ENCODE measurements at regions not wholly inside any gene's neighbourhood (a gene's known extent, or its start where the extent isn't known, plus 50 kb on each side); places are given as distances from the start of the nearest gene placed in this dataset.

- WGBS = 0% methylated on average over 1 of the region's 1 CpG
- DNase-seq (ENCODE audit: low read depth in 6 of 9, low spot score in 9 of 9) = no peak
- Histone ChIP-seq H3K27me3 (ENCODE audit: control insufficient read depth in 2 of 2, insufficient read depth in 1 of 2, low read length in 1 of 2) (no peaks in the 10 kb centered on the region), H3K36me3 (ENCODE audit: control insufficient read depth in 2 of 2, insufficient read depth in 2 of 2, low read length in 1 of 2) (no peaks in the 10 kb centered on the region), H3K4me1 (ENCODE audit: control insufficient read depth in 2 of 2, insufficient read depth in 2 of 2, low read length in 2 of 2) (no peaks in the 10 kb centered on the region), H3K4me3 (ENCODE audit: low read length in 2 of 2) (no peak overlapping the region), H3K9me3 (ENCODE audit: control insufficient read depth in 2 of 2, insufficient read depth in 1 of 2, low read length in 1 of 2) (no peaks in the 10 kb centered on the region), H3K27ac (ENCODE audit: low read depth in 1 of 2, low read length in 1 of 2) (no peak overlapping the region)
Observed at GRCh38 chr13:74927823-74928222, 554.1 kb downstream of the TBC1D4 start.

DNA sequence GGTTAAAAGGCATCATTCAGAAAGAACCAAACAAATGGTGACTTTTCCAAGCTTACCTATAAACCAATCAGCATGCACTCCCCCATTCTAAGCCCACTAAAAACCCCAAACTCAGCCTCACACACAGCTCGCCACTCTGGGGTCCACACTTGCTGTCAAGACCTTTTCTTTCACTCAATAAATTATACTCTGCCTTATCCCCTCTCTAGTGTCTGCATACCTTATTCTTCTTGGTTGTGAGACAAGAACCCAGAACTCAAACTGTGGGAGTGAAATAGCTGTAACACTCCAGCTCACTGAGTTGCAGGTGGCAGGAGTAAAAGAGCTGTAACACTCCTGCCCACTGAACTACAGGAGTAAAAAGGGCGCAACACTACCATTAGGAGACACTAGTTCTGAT, 559.0 kb downstream of the TBC1D4 start:
- Histone ChIP-seq H3K4me1 (ENCODE audit: control insufficient read depth in 2 of 2, insufficient read depth in 2 of 2, low read length in 2 of 2) (no peaks in the 10 kb centered on the region), H3K27ac (ENCODE audit: low read depth in 1 of 2, low read length in 1 of 2) (no peak overlapping the region), H3K9me3 (ENCODE audit: control insufficient read depth in 2 of 2, insufficient read depth in 1 of 2, low read length in 1 of 2) (no peaks in the 10 kb centered on the region), H3K36me3 (ENCODE audit: control insufficient read depth in 2 of 2, insufficient read depth in 2 of 2, low read length in 1 of 2) (no peaks in the 10 kb centered on the region), H3K4me3 (ENCODE audit: low read length in 2 of 2) (no peak overlapping the region), H3K27me3 (ENCODE audit: control insufficient read depth in 2 of 2, insufficient read depth in 1 of 2, low read length in 1 of 2) (no peaks in the 10 kb centered on the region)
- WGBS = 93% methylated on average over 2 of the region's 2 CpGs
- no peak for DNase-seq (ENCODE audit: low read depth in 6 of 9, low spot score in 9 of 9)

GRCh38 chr13:74921326-74921725, 560.6 kb downstream of the TBC1D4 start:
- Histone ChIP-seq H3K27ac (ENCODE audit: low read depth in 1 of 2, low read length in 1 of 2) (no peak overlapping the region), H3K36me3 (ENCODE audit: control insufficient read depth in 2 of 2, insufficient read depth in 2 of 2, low read length in 1 of 2) (no peaks in the 10 kb centered on the region), H3K4me3 (ENCODE audit: low read length in 2 of 2) (no peak overlapping the region), H3K9me3 (ENCODE audit: control insufficient read depth in 2 of 2, insufficient read depth in 1 of 2, low read length in 1 of 2) (no peaks in the 10 kb centered on the region), H3K4me1 (ENCODE audit: control insufficient read depth in 2 of 2, insufficient read depth in 2 of 2, low read length in 2 of 2) (no peaks in the 10 kb centered on the region), H3K27me3 (ENCODE audit: control insufficient read depth in 2 of 2, insufficient read depth in 1 of 2, low read length in 1 of 2) (no peaks in the 10 kb centered on the region)
- no peak for DNase-seq (ENCODE audit: low read depth in 6 of 9, low spot score in 9 of 9)

- no peaks in the 10 kb centered on the region for H3K4me1 ChIP-seq (ENCODE audit: control insufficient read depth in 2 of 2, insufficient read depth in 2 of 2, low read length in 2 of 2)
- no peaks in the 10 kb centered on the region for H3K9me3 ChIP-seq (ENCODE audit: control insufficient read depth in 2 of 2, insufficient read depth in 1 of 2, low read length in 1 of 2)
- no peak for DNase-seq (ENCODE audit: low read depth in 6 of 9, low spot score in 9 of 9)
- no peak overlapping the region for H3K4me3 ChIP-seq (ENCODE audit: low read length in 2 of 2)
- 45% methylated on average over 3 of the region's 3 CpGs for WGBS
- no peaks in the 10 kb centered on the region for H3K27me3 ChIP-seq (ENCODE audit: control insufficient read depth in 2 of 2, insufficient read depth in 1 of 2, low read length in 1 of 2)
- no peak overlapping the region for H3K27ac ChIP-seq (ENCODE audit: low read depth in 1 of 2, low read length in 1 of 2)
- H3K36me3 ChIP-seq (ENCODE audit: control insufficient read depth in 2 of 2, insufficient read depth in 2 of 2, low read length in 1 of 2) = no peaks in the 10 kb centered on the region
Observed at GRCh38 chr13:74920920-74921319, 561.0 kb downstream of the TBC1D4 start.

- H3K4me1 ChIP-seq (ENCODE audit: control insufficient read depth in 2 of 2, insufficient read depth in 2 of 2, low read length in 2 of 2) = no peaks in the 10 kb centered on the region
- no peaks in the 10 kb centered on the region for H3K9me3 ChIP-seq (ENCODE audit: control insufficient read depth in 2 of 2, insufficient read depth in 1 of 2, low read length in 1 of 2)
- no peaks in the 10 kb centered on the region for H3K27me3 ChIP-seq (ENCODE audit: control insufficient read depth in 2 of 2, insufficient read depth in 1 of 2, low read length in 1 of 2)
- no peaks in the 10 kb centered on the region for H3K36me3 ChIP-seq (ENCODE audit: control insufficient read depth in 2 of 2, insufficient read depth in 2 of 2, low read length in 1 of 2)
- no peak overlapping the region for H3K27ac ChIP-seq (ENCODE audit: low read depth in 1 of 2, low read length in 1 of 2)
- no peak for DNase-seq (ENCODE audit: low read depth in 6 of 9, low spot score in 9 of 9)
- H3K4me3 ChIP-seq (ENCODE audit: low read length in 2 of 2) = no peak overlapping the region
- 67% methylated on average over 4 of the region's 4 CpGs for WGBS
Observed at GRCh38 chr13:74920361-74920760, 561.6 kb downstream of the TBC1D4 start.

DNA sequence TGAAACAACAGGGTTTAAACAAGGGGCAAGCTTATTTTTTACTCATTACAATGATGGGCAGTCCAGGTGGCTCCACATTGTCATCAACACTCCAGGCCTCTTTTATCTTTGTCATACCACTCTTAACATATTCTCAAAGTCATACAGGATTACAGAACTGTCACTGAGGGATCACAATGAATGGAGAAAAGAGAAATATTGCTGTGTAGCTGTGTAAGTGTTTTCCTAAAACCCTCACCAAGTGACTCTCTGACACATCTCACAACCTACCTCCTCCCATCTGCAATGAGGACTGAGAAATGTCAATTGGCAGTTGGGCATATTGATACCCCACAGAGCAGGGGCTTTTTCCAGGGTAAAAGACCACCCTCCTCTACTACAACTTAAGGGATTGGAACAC, 562.1 kb downstream of the TBC1D4 start:
- Histone ChIP-seq H3K36me3 (ENCODE audit: control insufficient read depth in 2 of 2, insufficient read depth in 2 of 2, low read length in 1 of 2) (no peaks in the 10 kb centered on the region), H3K27me3 (ENCODE audit: control insufficient read depth in 2 of 2, insufficient read depth in 1 of 2, low read length in 1 of 2) (no peaks in the 10 kb centered on the region), H3K4me1 (ENCODE audit: control insufficient read depth in 2 of 2, insufficient read depth in 2 of 2, low read length in 2 of 2) (no peaks in the 10 kb centered on the region), H3K27ac (ENCODE audit: low read depth in 1 of 2, low read length in 1 of 2) (no peak overlapping the region), H3K9me3 (ENCODE audit: control insufficient read depth in 2 of 2, insufficient read depth in 1 of 2, low read length in 1 of 2) (no peaks in the 10 kb centered on the region), H3K4me3 (ENCODE audit: low read length in 2 of 2) (no peak overlapping the region)
- DNase-seq (ENCODE audit: low read depth in 6 of 9, low spot score in 9 of 9) = no peak

DNA sequence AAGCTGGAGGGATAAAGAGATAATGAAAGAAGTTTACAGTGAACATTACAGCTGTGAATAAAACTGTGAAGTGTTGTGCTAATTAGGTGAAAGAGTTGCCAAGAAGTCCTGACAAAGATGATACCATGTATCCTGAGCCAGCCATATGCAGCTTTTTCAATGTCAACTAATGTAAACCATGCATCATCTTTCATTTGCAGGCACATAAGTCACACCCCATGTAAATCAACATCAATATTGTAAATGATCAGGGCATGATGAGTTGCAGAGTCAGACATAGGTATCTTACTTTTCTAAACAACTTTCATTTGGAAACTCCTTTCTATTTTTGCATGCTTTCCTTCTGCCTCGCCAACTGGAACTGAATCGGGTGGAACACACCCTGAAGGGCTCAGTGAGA, 569.1 kb downstream of the TBC1D4 start:
- no peak for DNase-seq (ENCODE audit: low read depth in 6 of 9, low spot score in 9 of 9)
- no peaks in the 10 kb centered on the region for H3K9me3 ChIP-seq (ENCODE audit: control insufficient read depth in 2 of 2, insufficient read depth in 1 of 2, low read length in 1 of 2)
- H3K27ac ChIP-seq (ENCODE audit: low read depth in 1 of 2, low read length in 1 of 2) = no peak overlapping the region
- no peak overlapping the region for H3K4me3 ChIP-seq (ENCODE audit: low read length in 2 of 2)
- no peaks in the 10 kb centered on the region for H3K36me3 ChIP-seq (ENCODE audit: control insufficient read depth in 2 of 2, insufficient read depth in 2 of 2, low read length in 1 of 2)
- no peaks in the 10 kb centered on the region for H3K27me3 ChIP-seq (ENCODE audit: control insufficient read depth in 2 of 2, insufficient read depth in 1 of 2, low read length in 1 of 2)
- 84% methylated on average over 2 of the region's 2 CpGs for WGBS
- H3K4me1 ChIP-seq (ENCODE audit: control insufficient read depth in 2 of 2, insufficient read depth in 2 of 2, low read length in 2 of 2) = no peaks in the 10 kb centered on the region

- 92% methylated on average over 5 of the region's 5 CpGs for WGBS
- no peaks in the 10 kb centered on the region for H3K27me3 ChIP-seq (ENCODE audit: control insufficient read depth in 2 of 2, insufficient read depth in 1 of 2, low read length in 1 of 2)
- no peak overlapping the region for H3K27ac ChIP-seq (ENCODE audit: low read depth in 1 of 2, low read length in 1 of 2)
- H3K4me3 ChIP-seq (ENCODE audit: low read length in 2 of 2) = no peak overlapping the region
- H3K36me3 ChIP-seq (ENCODE audit: control insufficient read depth in 2 of 2, insufficient read depth in 2 of 2, low read length in 1 of 2) = no peaks in the 10 kb centered on the region
- H3K4me1 ChIP-seq (ENCODE audit: control insufficient read depth in 2 of 2, insufficient read depth in 2 of 2, low read length in 2 of 2) = no peaks in the 10 kb centered on the region
- DNase-seq (ENCODE audit: low read depth in 6 of 9, low spot score in 9 of 9) = no peak
- H3K9me3 ChIP-seq (ENCODE audit: control insufficient read depth in 2 of 2, insufficient read depth in 1 of 2, low read length in 1 of 2) = no peaks in the 10 kb centered on the region
Observed at GRCh38 chr13:74910415-74910814, 571.6 kb downstream of the TBC1D4 start.

- H3K27me3 ChIP-seq (ENCODE audit: control insufficient read depth in 2 of 2, insufficient read depth in 1 of 2, low read length in 1 of 2) = no peaks in the 10 kb centered on the region
Observed at GRCh38 chr13:74907788-74908187, 574.2 kb downstream of the TBC1D4 start.

DNA sequence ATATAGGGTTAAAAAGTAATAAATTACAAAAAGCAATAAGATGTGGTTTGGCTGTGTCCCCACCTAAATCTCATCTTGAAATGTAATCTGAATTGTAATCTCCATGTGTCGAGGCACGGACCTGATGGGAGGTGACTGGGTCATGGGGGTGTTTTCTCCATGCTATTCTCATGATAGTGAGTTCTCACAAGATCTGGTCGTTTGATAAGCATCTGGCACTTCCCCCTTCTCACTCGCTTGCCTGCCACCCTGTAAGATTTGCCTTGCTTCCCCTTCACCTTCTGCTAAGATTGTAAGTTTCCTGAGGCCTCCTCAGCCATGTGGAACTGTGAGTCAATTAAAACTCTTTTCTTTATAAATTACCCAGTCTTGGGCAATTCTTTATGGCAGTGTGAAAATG, 577.4 kb downstream of the TBC1D4 start:
- Histone ChIP-seq H3K36me3 (ENCODE audit: control insufficient read depth in 2 of 2, insufficient read depth in 2 of 2, low read length in 1 of 2) (no peaks in the 10 kb centered on the region), H3K9me3 (ENCODE audit: control insufficient read depth in 2 of 2, insufficient read depth in 1 of 2, low read length in 1 of 2) (no peaks in the 10 kb centered on the region), H3K4me3 (ENCODE audit: low read length in 2 of 2) (no peak overlapping the region), H3K27me3 (ENCODE audit: control insufficient read depth in 2 of 2, insufficient read depth in 1 of 2, low read length in 1 of 2) (no peaks in the 10 kb centered on the region), H3K4me1 (ENCODE audit: control insufficient read depth in 2 of 2, insufficient read depth in 2 of 2, low read length in 2 of 2) (no peaks in the 10 kb centered on the region), H3K27ac (ENCODE audit: low read depth in 1 of 2, low read length in 1 of 2) (no peak overlapping the region)
- WGBS = 18% methylated on average over 4 of the region's 4 CpGs
- no peak for DNase-seq (ENCODE audit: low read depth in 6 of 9, low spot score in 9 of 9)

More at GRCh38 chr13:74907788-74908187, 574.2 kb downstream of the TBC1D4 start:
- Histone ChIP-seq H3K4me3 (ENCODE audit: low read length in 2 of 2) (no peak overlapping the region), H3K4me1 (ENCODE audit: control insufficient read depth in 2 of 2, insufficient read depth in 2 of 2, low read length in 2 of 2) (no peaks in the 10 kb centered on the region), H3K9me3 (ENCODE audit: control insufficient read depth in 2 of 2, insufficient read depth in 1 of 2, low read length in 1 of 2) (no peaks in the 10 kb centered on the region), H3K36me3 (ENCODE audit: control insufficient read depth in 2 of 2, insufficient read depth in 2 of 2, low read length in 1 of 2) (no peaks in the 10 kb centered on the region), H3K27ac (ENCODE audit: low read depth in 1 of 2, low read length in 1 of 2) (no peak overlapping the region)
- no peak for DNase-seq (ENCODE audit: low read depth in 6 of 9, low spot score in 9 of 9)
- 65% methylated on average over 5 of the region's 5 CpGs for WGBS

Data from thymus (tissue), 11 donors.